ENCODE measurements at regions not wholly inside any gene's neighbourhood (a gene's known extent, or its start where the extent isn't known, plus 50 kb on each side); places are given as distances from the start of the nearest gene placed in this dataset.

- ChIA-PET POLR2A (no interaction called here), CTCF (interaction anchor here (0.6 kb wide), 1 partner anchor 130 kb away, joined by 3 read pairs; no protein-coding TSS in a partner anchor)
- no peak overlapping the region for H3K4me3 ChIP-seq (ENCODE audit: low read depth, low read length)
- no peaks in the 10 kb centered on the region for H3K4me1 ChIP-seq (ENCODE audit: control insufficient read depth, insufficient read depth, low read length)
- no peak for TF ChIP-seq HOXC10 (CRISPR knock-in tag; IDR thresholded peaks at IDR 0.05)
- H3K9me3 ChIP-seq (ENCODE audit: control insufficient read depth, insufficient read depth, low read depth, low read length): no peaks in the 10 kb centered on the region
- no peak overlapping the region for H3K27ac ChIP-seq (ENCODE audit: extremely low read depth, low read depth, low read length)
- H3K36me3 ChIP-seq (ENCODE audit: control insufficient read depth in 2 of 2, insufficient read depth in 1 of 2, low read length in 2 of 2): no peaks in the 10 kb centered on the region
Measured at GRCh38 chr5:124474528-124475215, 271.8 kb downstream of the ZNF608 start.

DNA sequence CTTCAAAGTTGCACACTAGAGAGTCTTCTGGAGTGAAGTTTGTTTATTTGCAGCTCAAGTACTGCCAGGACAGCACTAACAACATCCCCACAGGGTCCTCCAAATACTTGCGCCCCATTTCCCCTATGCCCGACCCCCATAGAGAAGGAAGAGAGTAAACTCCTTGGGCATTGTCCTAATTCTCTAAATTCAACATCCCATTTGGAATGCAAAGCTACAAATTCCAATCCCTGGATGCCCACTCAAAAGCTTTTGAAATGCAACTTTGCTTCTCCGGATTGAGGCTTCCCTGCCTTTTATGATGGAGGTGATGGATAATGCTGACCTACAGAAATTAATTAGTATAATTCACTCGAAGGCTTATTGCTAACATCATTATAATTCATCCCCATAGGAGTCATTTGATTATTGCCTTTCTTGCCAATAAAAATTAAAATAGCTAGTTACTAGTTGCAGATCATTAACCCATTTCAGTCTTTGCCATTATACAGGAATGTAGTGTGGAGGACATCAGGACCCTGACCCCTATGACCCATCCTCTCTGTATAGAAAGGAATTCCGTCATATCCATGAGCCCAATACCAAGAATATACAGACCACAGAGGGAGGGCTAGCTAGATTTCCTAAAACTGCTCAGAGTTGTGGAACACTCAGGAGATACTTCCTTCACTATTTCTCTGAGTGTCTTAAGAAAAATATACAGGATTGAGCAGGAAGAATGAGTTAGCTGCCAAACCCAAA lies 277.6 kb downstream of the ZNF608 start:
- Histone ChIP-seq H3K36me3 (ENCODE audit: control insufficient read depth in 2 of 2, insufficient read depth in 1 of 2, low read length in 2 of 2) (no peaks in the 10 kb centered on the region), H3K27ac (ENCODE audit: extremely low read depth, low read depth, low read length) (no peak overlapping the region), H3K4me1 (ENCODE audit: control insufficient read depth, insufficient read depth, low read length) (no peaks in the 10 kb centered on the region), H3K4me3 (ENCODE audit: low read depth, low read length) (no peak overlapping the region), H3K9me3 (ENCODE audit: control insufficient read depth, insufficient read depth, low read depth, low read length) (no peaks in the 10 kb centered on the region)
- ChIA-PET POLR2A (no interaction called here), CTCF (no interaction called here)
- TF ChIP-seq, protein P1, sequence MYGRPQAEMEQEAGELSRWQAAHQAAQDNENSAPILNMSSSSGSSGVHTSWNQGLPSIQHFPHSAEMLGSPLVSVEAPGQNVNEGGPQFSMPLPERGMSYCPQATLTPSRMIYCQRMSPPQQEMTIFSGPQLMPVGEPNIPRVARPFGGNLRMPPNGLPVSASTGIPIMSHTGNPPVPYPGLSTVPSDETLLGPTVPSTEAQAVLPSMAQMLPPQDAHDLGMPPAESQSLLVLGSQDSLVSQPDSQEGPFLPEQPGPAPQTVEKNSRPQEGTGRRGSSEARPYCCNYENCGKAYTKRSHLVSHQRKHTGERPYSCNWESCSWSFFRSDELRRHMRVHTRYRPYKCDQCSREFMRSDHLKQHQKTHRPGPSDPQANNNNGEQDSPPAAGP (tag by site-specific recombination; IDR thresholded peaks at IDR 0.05): no peak
- TF ChIP-seq ZBTB26 (tag by site-specific recombination; optimal IDR thresholded peaks at IDR 0.05): no peak
- no peak for TF ChIP-seq ZNF23 (tag by site-specific recombination; IDR thresholded peaks at IDR 0.05; ENCODE audit: borderline replicate concordance)
- TF ChIP-seq TCF7L2 (IDR thresholded peaks at IDR 0.05; ENCODE audit: borderline replicate concordance, low read depth, low read length): no peak
- TF ChIP-seq ZNF561 (tag by site-specific recombination; IDR thresholded peaks at IDR 0.05; ENCODE audit: borderline replicate concordance): no peak
- TF ChIP-seq, protein P2, sequence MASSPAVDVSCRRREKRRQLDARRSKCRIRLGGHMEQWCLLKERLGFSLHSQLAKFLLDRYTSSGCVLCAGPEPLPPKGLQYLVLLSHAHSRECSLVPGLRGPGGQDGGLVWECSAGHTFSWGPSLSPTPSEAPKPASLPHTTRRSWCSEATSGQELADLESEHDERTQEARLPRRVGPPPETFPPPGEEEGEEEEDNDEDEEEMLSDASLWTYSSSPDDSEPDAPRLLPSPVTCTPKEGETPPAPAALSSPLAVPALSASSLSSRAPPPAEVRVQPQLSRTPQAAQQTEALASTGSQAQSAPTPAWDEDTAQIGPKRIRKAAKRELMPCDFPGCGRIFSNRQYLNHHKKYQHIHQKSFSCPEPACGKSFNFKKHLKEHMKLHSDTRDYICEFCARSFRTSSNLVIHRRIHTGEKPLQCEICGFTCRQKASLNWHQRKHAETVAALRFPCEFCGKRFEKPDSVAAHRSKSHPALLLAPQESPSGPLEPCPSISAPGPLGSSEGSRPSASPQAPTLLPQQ (tag by site-specific recombination; IDR thresholded peaks at IDR 0.05): no peak
- no peak for TF ChIP-seq ZNF239 (tag by site-specific recombination; IDR thresholded peaks at IDR 0.05)

GRCh38 chr5:124467745-124468144 lies 278.7 kb downstream of the ZNF608 start:
- Histone ChIP-seq H3K36me3 (ENCODE audit: control insufficient read depth in 2 of 2, insufficient read depth in 1 of 2, low read length in 2 of 2) (no peaks in the 10 kb centered on the region), H3K4me3 (ENCODE audit: low read depth, low read length) (no peak overlapping the region), H3K4me1 (ENCODE audit: control insufficient read depth, insufficient read depth, low read length) (no peaks in the 10 kb centered on the region), H3K27ac (ENCODE audit: extremely low read depth, low read depth, low read length) (no peak overlapping the region), H3K9me3 (ENCODE audit: control insufficient read depth, insufficient read depth, low read depth, low read length) (no peaks in the 10 kb centered on the region)
- TF ChIP-seq PRDM1 (tag by site-specific recombination; IDR thresholded peaks at IDR 0.05) (no peak), ZNF211 (tag by site-specific recombination; IDR thresholded peaks at IDR 0.05; ENCODE audit: low read depth) (no peak), ZNF174 (tag by site-specific recombination; IDR thresholded peaks at IDR 0.05) (no peak), ZXDB (tag by site-specific recombination; IDR thresholded peaks at IDR 0.05) (no peak), SCRT1 (tag by site-specific recombination; IDR thresholded peaks at IDR 0.05; ENCODE audit: borderline replicate concordance) (no peak), ZIC2 (tag by site-specific recombination; IDR thresholded peaks at IDR 0.05) (no peak), KLF10 (tag by site-specific recombination; IDR thresholded peaks at IDR 0.05) (no peak), ZNF664 (tag by site-specific recombination; IDR thresholded peaks at IDR 0.05) (no peak), ZNF184 (tag by site-specific recombination; IDR thresholded peaks at IDR 0.05) (no peak), GLI2 (tag by site-specific recombination; IDR thresholded peaks at IDR 0.05; ENCODE audit: borderline replicate concordance, low read depth) (no peak), ZNF140 (tag by site-specific recombination; IDR thresholded peaks at IDR 0.05) (no peak)
- TF ChIP-seq, protein P3, sequence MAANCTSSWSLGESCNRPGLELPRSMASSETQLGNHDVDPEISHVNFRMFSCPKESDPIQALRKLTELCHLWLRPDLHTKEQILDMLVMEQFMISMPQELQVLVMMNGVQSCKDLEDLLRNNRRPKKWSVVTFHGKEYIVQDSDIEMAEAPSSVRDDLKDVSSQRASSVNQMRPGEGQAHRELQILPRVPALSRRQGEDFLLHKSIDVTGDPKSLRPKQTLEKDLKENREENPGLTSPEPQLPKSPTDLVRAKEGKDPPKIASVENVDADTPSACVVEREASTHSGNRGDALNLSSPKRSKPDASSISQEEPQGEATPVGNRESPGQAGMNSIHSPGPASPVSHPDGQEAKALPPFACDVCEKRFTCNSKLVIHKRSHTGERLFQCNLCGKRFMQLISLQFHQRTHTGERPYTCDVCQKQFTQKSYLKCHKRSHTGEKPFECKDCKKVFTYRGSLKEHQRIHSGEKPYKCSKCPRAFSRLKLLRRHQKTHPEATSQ (tag by site-specific recombination; IDR thresholded peaks at IDR 0.05): no peak
- TF ChIP-seq, protein P4, sequence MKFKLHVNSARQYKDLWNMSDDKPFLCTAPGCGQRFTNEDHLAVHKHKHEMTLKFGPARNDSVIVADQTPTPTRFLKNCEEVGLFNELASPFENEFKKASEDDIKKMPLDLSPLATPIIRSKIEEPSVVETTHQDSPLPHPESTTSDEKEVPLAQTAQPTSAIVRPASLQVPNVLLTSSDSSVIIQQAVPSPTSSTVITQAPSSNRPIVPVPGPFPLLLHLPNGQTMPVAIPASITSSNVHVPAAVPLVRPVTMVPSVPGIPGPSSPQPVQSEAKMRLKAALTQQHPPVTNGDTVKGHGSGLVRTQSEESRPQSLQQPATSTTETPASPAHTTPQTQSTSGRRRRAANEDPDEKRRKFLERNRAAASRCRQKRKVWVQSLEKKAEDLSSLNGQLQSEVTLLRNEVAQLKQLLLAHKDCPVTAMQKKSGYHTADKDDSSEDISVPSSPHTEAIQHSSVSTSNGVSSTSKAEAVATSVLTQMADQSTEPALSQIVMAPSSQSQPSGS (tag by site-specific recombination; IDR thresholded peaks at IDR 0.05; ENCODE audit: low read depth): no peak
- ChIA-PET POLR2A (no interaction called here), CTCF (no interaction called here)

All from HEK293 (cell line).